HG02943 (cell line): ENCODE measurements at regions not wholly inside any gene's neighbourhood (a gene's known extent, or its start where the extent isn't known, plus 50 kb on each side); places are given as distances from the start of the nearest gene placed in this dataset.

ENCODE experiments used
- ATAC-seq: cut with Tn5 transposase; IDR thresholded peaks from one replicate; pipeline ENCODE4 v1.9.1; 2021; ENCODE audit warnings: mild to moderate bottlenecking, low read depth, moderate library complexity; ENCODE audit not compliant: unreplicated experiment

- no peak for ATAC-seq
Measured at GRCh38 chr7:41633690-41634089, 69.2 kb downstream of the INHBA start.

- ATAC-seq: peak; percentile 75
Measured at GRCh38 chr7:41630741-41631140, 72.1 kb downstream of the INHBA start.

- no peak for ATAC-seq
Measured at GRCh38 chr7:41629711-41630111, 73.2 kb downstream of the INHBA start.

- ATAC-seq: no peak
Measured at GRCh38 chr7:41628901-41629300, 74.0 kb downstream of the INHBA start.

- ATAC-seq: no peak
Measured at GRCh38 chr7:41627645-41628298, 75.1 kb downstream of the INHBA start.

- ATAC-seq: no peak
Measured at GRCh38 chr7:41624818-41625217, 78.1 kb downstream of the INHBA start.

GRCh38 chr7:41621953-41622831 is 80.7 kb downstream of the INHBA start:
- ATAC-seq: no peak

- ATAC-seq: no peak
Measured at GRCh38 chr7:41617987-41618386, 84.9 kb downstream of the INHBA start.

- ATAC-seq: no peak
Measured at GRCh38 chr7:41612798-41613197, 90.1 kb downstream of the INHBA start.

- no peak for ATAC-seq
Measured at GRCh38 chr7:41612386-41612785, 90.5 kb downstream of the INHBA start.

- ATAC-seq: no peak
Measured at GRCh38 chr7:41608447-41608846, 94.4 kb downstream of the INHBA start.

GRCh38 chr7:41603985-41604384 is 98.9 kb downstream of the INHBA start:
- ATAC-seq: no peak

- ATAC-seq: no peak
Measured at GRCh38 chr7:41599760-41600159, 103.1 kb downstream of the INHBA start.

GRCh38 chr7:41592794-41593193 is 110.1 kb downstream of the INHBA start:
- no peak for ATAC-seq

GRCh38 chr7:41592236-41592635 is 110.7 kb downstream of the INHBA start:
- ATAC-seq: no peak

GRCh38 chr7:41590986-41591385 is 111.9 kb downstream of the INHBA start:
- no peak for ATAC-seq

- ATAC-seq: no peak
Measured at GRCh38 chr7:41588341-41588740, 114.5 kb downstream of the INHBA start.

GRCh38 chr7:41586931-41587640 is 115.8 kb downstream of the INHBA start:
- ATAC-seq: no peak

GRCh38 chr7:41584746-41585145 is 118.1 kb downstream of the INHBA start:
- ATAC-seq: no peak

- no peak for ATAC-seq
Measured at GRCh38 chr7:41582116-41582515, 120.8 kb downstream of the INHBA start.

- ATAC-seq: no peak
Measured at GRCh38 chr7:41581041-41581440, 121.8 kb downstream of the INHBA start.
